ENCODE measurements at regions not wholly inside any gene's neighbourhood (a gene's known extent, or its start where the extent isn't known, plus 50 kb on each side); places are given as distances from the start of the nearest gene placed in this dataset.

DNA sequence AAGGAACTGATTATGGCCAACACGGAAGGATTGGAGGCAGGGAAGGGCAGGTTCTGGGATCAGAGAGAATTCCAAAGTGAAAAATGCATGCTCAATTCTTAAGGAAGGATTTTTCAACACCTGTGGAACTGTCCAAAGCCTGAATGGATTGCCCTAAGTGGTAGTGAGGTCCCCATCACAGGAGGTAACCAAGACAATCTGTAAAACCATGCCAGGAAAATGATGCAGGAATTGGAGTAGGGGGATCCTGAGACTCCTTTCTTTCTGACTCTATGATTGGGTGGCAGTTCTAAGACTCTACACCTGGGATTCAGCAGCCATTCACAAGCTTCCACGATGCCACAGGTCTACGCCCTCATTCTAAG lies 56.5 kb upstream of the ZNRF4 start:
- TF ChIP-seq, protein P1, sequence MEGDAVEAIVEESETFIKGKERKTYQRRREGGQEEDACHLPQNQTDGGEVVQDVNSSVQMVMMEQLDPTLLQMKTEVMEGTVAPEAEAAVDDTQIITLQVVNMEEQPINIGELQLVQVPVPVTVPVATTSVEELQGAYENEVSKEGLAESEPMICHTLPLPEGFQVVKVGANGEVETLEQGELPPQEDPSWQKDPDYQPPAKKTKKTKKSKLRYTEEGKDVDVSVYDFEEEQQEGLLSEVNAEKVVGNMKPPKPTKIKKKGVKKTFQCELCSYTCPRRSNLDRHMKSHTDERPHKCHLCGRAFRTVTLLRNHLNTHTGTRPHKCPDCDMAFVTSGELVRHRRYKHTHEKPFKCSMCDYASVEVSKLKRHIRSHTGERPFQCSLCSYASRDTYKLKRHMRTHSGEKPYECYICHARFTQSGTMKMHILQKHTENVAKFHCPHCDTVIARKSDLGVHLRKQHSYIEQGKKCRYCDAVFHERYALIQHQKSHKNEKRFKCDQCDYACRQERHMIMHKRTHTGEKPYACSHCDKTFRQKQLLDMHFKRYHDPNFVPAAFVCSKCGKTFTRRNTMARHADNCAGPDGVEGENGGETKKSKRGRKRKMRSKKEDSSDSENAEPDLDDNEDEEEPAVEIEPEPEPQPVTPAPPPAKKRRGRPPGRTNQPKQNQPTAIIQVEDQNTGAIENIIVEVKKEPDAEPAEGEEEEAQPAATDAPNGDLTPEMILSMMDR (IDR thresholded peaks at IDR 0.05): no peak
- no peak for TF ChIP-seq POLR2A (IDR thresholded peaks at IDR 0.05)

All from heart left ventricle (tissue), 13 donors.